Left hindlimb (tissue), 1 donor: ENCODE measurements at regions not wholly inside any gene's neighbourhood (a gene's known extent, or its start where the extent isn't known, plus 50 kb on each side); places are given as distances from the start of the nearest gene placed in this dataset.
"Not testable (repeated sequence)": the region's sequence is repeated elsewhere in the genome, so short reads cannot be mapped to it uniquely, and the experiment has no call there.

Source experiments
- DNase-seq: peaks from one replicate; pipeline ENCODE4 v3.0.0-alpha.2; 2018

GRCh38 chr14:104306450-104307040 is 168.2 kb downstream of the KIF26A start:
- peak; percentile 15 for DNase-seq

GRCh38 chr14:104307246-104307626 is 168.8 kb downstream of the KIF26A start:
- DNase-seq, result peak; percentile 19

GRCh38 chr14:104307627-104308401 is 169.4 kb downstream of the KIF26A start:
- peak; percentile 27 for DNase-seq

GRCh38 chr14:104308534-104308933 is 170.1 kb downstream of the KIF26A start:
- not testable (repeated sequence) for DNase-seq

- DNase-seq, result peak; percentile 21
Observed at GRCh38 chr14:104309657-104310369, 171.4 kb downstream of the KIF26A start.

GRCh38 chr14:104311358-104311757 is 173.0 kb downstream of the KIF26A start:
- DNase-seq, result no peak

GRCh38 chr14:104313674-104314073 is 175.3 kb downstream of the KIF26A start:
- no peak for DNase-seq

GRCh38 chr14:104314251-104314941 is 176.0 kb downstream of the KIF26A start:
- DNase-seq, result peak; percentile 5

GRCh38 chr14:104315169-104315568 is 176.8 kb downstream of the KIF26A start:
- peak; percentile 6 for DNase-seq

- no peak for DNase-seq
Observed at GRCh38 chr14:104315625-104316024, 177.2 kb downstream of the KIF26A start.

- DNase-seq, result no peak
Observed at GRCh38 chr14:104316121-104316722, 177.8 kb downstream of the KIF26A start.

- peak; percentile 23 for DNase-seq
Observed at GRCh38 chr14:104316723-104317491, 178.5 kb downstream of the KIF26A start.

- no peak for DNase-seq
Observed at GRCh38 chr14:104317492-104317805, 179.1 kb downstream of the KIF26A start.

GRCh38 chr14:104317975-104318557 is 179.7 kb downstream of the KIF26A start:
- peak; percentile 10 for DNase-seq

GRCh38 chr14:104318558-104319490 is 180.4 kb downstream of the KIF26A start:
- peak; percentile 17 for DNase-seq

- peak; percentile 21 for DNase-seq
Observed at GRCh38 chr14:104319491-104320241, 181.3 kb downstream of the KIF26A start.

GRCh38 chr14:104320611-104321086 is 182.3 kb downstream of the KIF26A start:
- peak; percentile 13 for DNase-seq

- peak; percentile 6 for DNase-seq
Observed at GRCh38 chr14:104321088-104321801, 182.9 kb downstream of the KIF26A start.

GRCh38 chr14:104321802-104322130 is 183.4 kb downstream of the KIF26A start:
- DNase-seq, result no peak
